MM.1S (cell line): ENCODE measurements at regions not wholly inside any gene's neighbourhood (a gene's known extent, or its start where the extent isn't known, plus 50 kb on each side); places are given as distances from the start of the nearest gene placed in this dataset.

Source experiments
- DNase-seq: peaks from one replicate; pipeline ENCODE4 v3.0.0-alpha.2; 2015
- H2AFZ ChIP-seq: fragments of 300-600 bp; sonication (generic); 2 replicates; pipeline ENCODE4 v1.6.0; 2016; ENCODE audit warnings: antibody characterized with exemption, low read length
- H3F3A ChIP-seq: fragments of 300-600 bp; sonication (generic); 2 replicates; pipeline ENCODE4 v1.6.1; 2016; ENCODE audit warnings: mild to moderate bottlenecking, antibody characterized with exemption, low read length, moderate library complexity, mixed read lengths; ENCODE audit not compliant: insufficient read depth
- H3K27ac ChIP-seq: fragments of 300-600 bp; sonication (generic); 2 replicates; pipeline ENCODE4 v1.5.1; 2016; ENCODE audit warnings: mild to moderate bottlenecking, low read length
- H3K27me3 ChIP-seq: fragments of 300-600 bp; sonication (generic); replicated peaks from 2 replicates; pipeline ENCODE4 v1.6.0; 2016; ENCODE audit warnings: low read length; ENCODE audit not compliant: insufficient read depth
- H3K36me3 ChIP-seq: fragments of 300-600 bp; sonication (generic); replicated peaks from 2 replicates; pipeline ENCODE4 v1.6.1; 2016; ENCODE audit warnings: mild to moderate bottlenecking, low read length, mixed read lengths; ENCODE audit not compliant: insufficient read depth
- H3K4me1 ChIP-seq: fragments of 300-600 bp; sonication (generic); 2 replicates; pipeline ENCODE4 v1.6.1; 2016; ENCODE audit warnings: low read length, mixed read lengths
- H3K4me2 ChIP-seq: fragments of 300-600 bp; sonication (generic); 2 replicates; pipeline ENCODE4 v1.6.0; 2016; ENCODE audit warnings: low read depth, low read length
- H3K4me3 ChIP-seq: fragments of 300-600 bp; sonication (generic); 2 replicates; pipeline ENCODE4 v1.5.1; 2016; ENCODE audit warnings: low read length, mixed read lengths
- H3K79me2 ChIP-seq: fragments of 300-600 bp; sonication (generic); 2 replicates; pipeline ENCODE4 v1.6.1; 2016; ENCODE audit warnings: mixed run types, low read length, mixed read lengths
- H3K9ac ChIP-seq: fragments of 300-600 bp; sonication (generic); 2 replicates; pipeline ENCODE4 v1.6.1; 2016; ENCODE audit warnings: low read length, mixed read lengths
- H3K9me2 ChIP-seq: fragments of 300-600 bp; sonication (generic); replicated peaks from 2 replicates; pipeline ENCODE4 v1.6.1; 2016; ENCODE audit warnings: mild to moderate bottlenecking, low read length, mixed read lengths; ENCODE audit not compliant: insufficient read depth
- H3K9me3 ChIP-seq: fragments of 300-600 bp; sonication (generic); replicated peaks from 2 replicates; pipeline ENCODE4 v1.6.1; 2016; ENCODE audit warnings: mild to moderate bottlenecking, low read length, mixed read lengths; ENCODE audit not compliant: insufficient read depth
- H4K20me1 ChIP-seq: fragments of 300-600 bp; sonication (generic); 2 replicates; pipeline ENCODE4 v1.6.1; 2016; ENCODE audit warnings: mild to moderate bottlenecking, low read length, moderate library complexity, mixed read lengths; ENCODE audit not compliant: insufficient read depth
- EZH2 ChIP-seq: fragments of 300-600 bp; sonication (generic); optimal IDR thresholded peaks from 2 replicates; pipeline ENCODE3; 2017; ENCODE audit warnings: low read depth, mild to moderate bottlenecking, antibody characterized with exemption, low read length, mixed read lengths
- EZH2phosphoT487 ChIP-seq: fragments of 300-600 bp; sonication (generic); IDR thresholded peaks from 2 replicates; pipeline ENCODE4 v1.6.1; 2018; ENCODE audit warnings: antibody characterized with exemption, low read length
- TF ChIP-seq, protein P1 (sequence below): fragments of 300-600 bp; sonication (generic); IDR thresholded peaks from 2 replicates; pipeline ENCODE4 v1.5.1; 2016; ENCODE audit warnings: antibody characterized with exemption, low read length, mixed read lengths

DNA sequence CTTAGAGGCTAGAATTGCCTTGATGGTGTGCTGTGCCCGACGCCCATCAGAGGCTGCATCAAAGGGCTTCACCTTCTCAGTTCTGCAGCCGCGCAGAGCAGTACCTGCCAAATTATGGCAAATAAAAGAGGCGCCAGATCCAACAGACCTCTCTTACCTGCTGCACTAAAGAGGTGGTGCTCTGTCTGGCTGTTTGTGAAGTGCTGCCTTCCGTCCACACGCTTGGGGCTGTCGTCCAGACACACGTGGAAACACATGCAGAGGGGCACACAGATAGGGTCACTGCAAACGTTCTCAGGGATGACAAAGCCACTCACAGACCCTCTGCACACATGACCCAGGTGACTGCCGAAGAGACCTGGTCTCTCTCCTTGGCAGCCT is 617.5 kb downstream of the VRK1 start:
- no peaks in the 10 kb centered on the region for H3K9me3 ChIP-seq
- no peaks in the 10 kb centered on the region for H3K36me3 ChIP-seq
- H3K27me3 ChIP-seq = no peaks in the 10 kb centered on the region
- H4K20me1 ChIP-seq = no peaks in the 10 kb centered on the region
- no peaks in the 10 kb centered on the region for H3K79me2 ChIP-seq
- H3K9ac ChIP-seq = no peak overlapping the region
- no peak overlapping the region for H3K4me3 ChIP-seq
- H3K4me2 ChIP-seq = no peak overlapping the region
- no peak for DNase-seq
- H3F3A ChIP-seq = no peaks in the 10 kb centered on the region
- H3K9me2 ChIP-seq = no peaks in the 10 kb centered on the region
- no peaks in the 10 kb centered on the region for H3K4me1 ChIP-seq
- no peak overlapping the region for H3K27ac ChIP-seq
- TF ChIP-seq EZH2phosphoT487 (no peak), EZH2 (no peak)
- TF ChIP-seq, protein P1, sequence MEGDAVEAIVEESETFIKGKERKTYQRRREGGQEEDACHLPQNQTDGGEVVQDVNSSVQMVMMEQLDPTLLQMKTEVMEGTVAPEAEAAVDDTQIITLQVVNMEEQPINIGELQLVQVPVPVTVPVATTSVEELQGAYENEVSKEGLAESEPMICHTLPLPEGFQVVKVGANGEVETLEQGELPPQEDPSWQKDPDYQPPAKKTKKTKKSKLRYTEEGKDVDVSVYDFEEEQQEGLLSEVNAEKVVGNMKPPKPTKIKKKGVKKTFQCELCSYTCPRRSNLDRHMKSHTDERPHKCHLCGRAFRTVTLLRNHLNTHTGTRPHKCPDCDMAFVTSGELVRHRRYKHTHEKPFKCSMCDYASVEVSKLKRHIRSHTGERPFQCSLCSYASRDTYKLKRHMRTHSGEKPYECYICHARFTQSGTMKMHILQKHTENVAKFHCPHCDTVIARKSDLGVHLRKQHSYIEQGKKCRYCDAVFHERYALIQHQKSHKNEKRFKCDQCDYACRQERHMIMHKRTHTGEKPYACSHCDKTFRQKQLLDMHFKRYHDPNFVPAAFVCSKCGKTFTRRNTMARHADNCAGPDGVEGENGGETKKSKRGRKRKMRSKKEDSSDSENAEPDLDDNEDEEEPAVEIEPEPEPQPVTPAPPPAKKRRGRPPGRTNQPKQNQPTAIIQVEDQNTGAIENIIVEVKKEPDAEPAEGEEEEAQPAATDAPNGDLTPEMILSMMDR = no peak
- H2AFZ ChIP-seq = no peak overlapping the region

DNA sequence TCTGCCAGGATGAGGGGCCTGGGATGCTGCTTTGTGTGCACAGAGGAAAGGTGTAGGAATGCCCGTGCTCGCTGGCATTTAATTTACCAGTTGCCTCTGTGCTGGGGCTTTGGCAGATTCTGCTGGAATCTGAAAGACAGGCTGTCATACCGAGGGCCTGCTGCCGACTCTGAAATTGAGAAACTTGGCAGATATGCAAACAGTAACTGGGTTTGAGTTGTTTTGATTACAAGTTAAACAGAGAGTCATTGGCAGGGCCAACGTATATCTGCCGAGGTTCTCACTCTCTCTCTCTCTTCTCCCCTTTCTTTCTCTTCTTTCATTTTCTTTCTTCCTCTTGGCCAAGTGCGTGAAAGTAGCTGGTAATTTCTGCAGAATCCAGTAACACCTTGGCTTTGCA is 618.7 kb downstream of the VRK1 start:
- Histone ChIP-seq H3K9ac (no peak overlapping the region), H3F3A (no peaks in the 10 kb centered on the region), H3K4me1 (no peaks in the 10 kb centered on the region), H3K27ac (no peak overlapping the region), H3K27me3 (no peaks in the 10 kb centered on the region), H2AFZ (no peak overlapping the region), H3K79me2 (no peaks in the 10 kb centered on the region), H3K4me3 (no peak overlapping the region), H3K9me3 (no peaks in the 10 kb centered on the region), H3K36me3 (no peaks in the 10 kb centered on the region), H3K9me2 (no peaks in the 10 kb centered on the region), H4K20me1 (no peaks in the 10 kb centered on the region), H3K4me2 (no peak overlapping the region)
- no peak for TF ChIP-seq EZH2
- no peak for TF ChIP-seq EZH2phosphoT487
- TF ChIP-seq, protein P1 = no peak
- DNase-seq = no peak

DNA sequence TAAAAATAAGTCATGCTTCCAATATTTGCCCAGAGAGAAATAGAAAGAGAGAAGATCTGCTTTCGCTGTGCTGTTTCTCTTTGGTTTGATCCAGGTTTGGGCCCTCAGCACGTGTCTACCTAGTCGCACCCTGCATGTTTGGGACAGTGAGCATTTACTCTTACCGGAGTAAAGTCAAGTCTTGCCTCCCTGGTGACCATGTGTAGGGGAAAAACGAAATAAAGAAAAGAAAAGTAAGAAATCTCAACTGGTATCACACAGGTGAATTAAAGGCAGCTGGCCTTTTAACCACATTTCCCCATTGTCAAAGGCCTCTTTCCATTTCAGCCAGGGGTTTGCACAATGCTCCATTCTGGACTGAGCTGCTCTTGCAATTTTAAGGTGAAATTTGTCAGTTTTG is 619.4 kb downstream of the VRK1 start:
- TF ChIP-seq, protein P1 = no peak
- TF ChIP-seq EZH2 (no peak), EZH2phosphoT487 (no peak)
- Histone ChIP-seq H3K79me2 (no peaks in the 10 kb centered on the region), H3K27me3 (no peaks in the 10 kb centered on the region), H3K9me2 (no peaks in the 10 kb centered on the region), H3K9me3 (no peaks in the 10 kb centered on the region), H3K4me1 (no peaks in the 10 kb centered on the region), H3K9ac (no peak overlapping the region), H4K20me1 (no peaks in the 10 kb centered on the region), H3K36me3 (no peaks in the 10 kb centered on the region), H3K4me3 (no peak overlapping the region), H3F3A (no peaks in the 10 kb centered on the region), H3K27ac (no peak overlapping the region), H3K4me2 (no peak overlapping the region), H2AFZ (no peak overlapping the region)
- DNase-seq = no peak

DNA sequence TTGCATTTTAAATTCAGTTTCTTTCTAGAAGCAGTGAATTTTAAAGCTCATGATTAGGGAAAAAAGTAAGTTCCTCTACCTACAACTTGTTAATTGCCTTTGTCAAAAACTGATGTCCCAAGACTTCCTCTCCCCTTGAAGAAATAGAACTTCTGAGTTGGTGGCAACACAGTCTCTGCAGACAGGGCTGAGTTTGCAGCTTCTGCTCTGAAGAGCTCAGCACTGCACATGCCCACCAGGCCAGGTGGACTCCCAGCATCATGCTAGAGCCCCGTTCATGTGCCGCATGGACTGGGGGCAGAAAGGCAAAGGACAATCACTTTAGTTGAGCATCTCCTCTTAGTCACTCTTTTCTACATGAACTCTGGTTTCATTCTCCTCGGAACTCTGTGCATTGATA is 620.1 kb downstream of the VRK1 start:
- H3K4me1 ChIP-seq = no peaks in the 10 kb centered on the region
- H3F3A ChIP-seq = no peaks in the 10 kb centered on the region
- H3K9ac ChIP-seq = no peak overlapping the region
- no peaks in the 10 kb centered on the region for H3K79me2 ChIP-seq
- no peaks in the 10 kb centered on the region for H4K20me1 ChIP-seq
- no peaks in the 10 kb centered on the region for H3K9me3 ChIP-seq
- H3K9me2 ChIP-seq = no peaks in the 10 kb centered on the region
- no peak overlapping the region for H3K4me3 ChIP-seq
- no peak for DNase-seq
- no peaks in the 10 kb centered on the region for H3K27me3 ChIP-seq
- H3K27ac ChIP-seq = no peak overlapping the region
- H2AFZ ChIP-seq = no peak overlapping the region
- no peak for TF ChIP-seq EZH2phosphoT487
- no peak for TF ChIP-seq EZH2
- TF ChIP-seq, protein P1 = no peak
- H3K4me2 ChIP-seq = no peak overlapping the region
- H3K36me3 ChIP-seq = no peaks in the 10 kb centered on the region
